Lower leg skin (tissue), 4 donors: ENCODE measurements at regions not wholly inside any gene's neighbourhood (a gene's known extent, or its start where the extent isn't known, plus 50 kb on each side); places are given as distances from the start of the nearest gene placed in this dataset.

Experiments used
- DNase-seq, 2 donors: peaks; one replicate each; pipeline ENCODE4 v3.0.0-alpha.2; 2019; ENCODE audit warnings: low spot score in 2 of 2
- H3K4me3 ChIP-seq: fragments of 200-600 bp; sonication (generic); 2 replicates; pipeline ENCODE4 v1.5.1; 2017; ENCODE audit warnings: mild to moderate bottlenecking, low read depth; ENCODE audit not compliant: poor library complexity, severe bottlenecking
- POLR2A ChIP-seq, 2 donors: fragments of 450-650 bp; IDR thresholded peaks; one replicate each; pipeline ENCODE4 v1.6.1; 2016 to 2017; ENCODE audit warnings: antibody characterized with exemption in 2 of 2, mild to moderate bottlenecking in 1 of 2, moderate library complexity in 1 of 2
- WGBS, 2 donors: methylation state at CpG; one replicate each; pipeline ENCODE4 v1.1.5; 2018; 5-methylcytosine and 5-hydroxymethylcytosine counted together
- intact Hi-C: fragments of 100-400 bp; cut with DNase I; formaldehyde crosslinking; loops from one replicate; pipeline ENCODE4 v1.15.0; 2023; ENCODE audit warnings: low total_unique reads
- TF ChIP-seq, protein P1 (sequence below), 3 donors: fragments of 450-650 bp; IDR thresholded peaks; one replicate each; pipeline ENCODE4 v1.5.1; 2016; ENCODE audit warnings: antibody characterized with exemption in 3 of 3, mild to moderate bottlenecking in 3 of 3, moderate library complexity in 2 of 3

DNA sequence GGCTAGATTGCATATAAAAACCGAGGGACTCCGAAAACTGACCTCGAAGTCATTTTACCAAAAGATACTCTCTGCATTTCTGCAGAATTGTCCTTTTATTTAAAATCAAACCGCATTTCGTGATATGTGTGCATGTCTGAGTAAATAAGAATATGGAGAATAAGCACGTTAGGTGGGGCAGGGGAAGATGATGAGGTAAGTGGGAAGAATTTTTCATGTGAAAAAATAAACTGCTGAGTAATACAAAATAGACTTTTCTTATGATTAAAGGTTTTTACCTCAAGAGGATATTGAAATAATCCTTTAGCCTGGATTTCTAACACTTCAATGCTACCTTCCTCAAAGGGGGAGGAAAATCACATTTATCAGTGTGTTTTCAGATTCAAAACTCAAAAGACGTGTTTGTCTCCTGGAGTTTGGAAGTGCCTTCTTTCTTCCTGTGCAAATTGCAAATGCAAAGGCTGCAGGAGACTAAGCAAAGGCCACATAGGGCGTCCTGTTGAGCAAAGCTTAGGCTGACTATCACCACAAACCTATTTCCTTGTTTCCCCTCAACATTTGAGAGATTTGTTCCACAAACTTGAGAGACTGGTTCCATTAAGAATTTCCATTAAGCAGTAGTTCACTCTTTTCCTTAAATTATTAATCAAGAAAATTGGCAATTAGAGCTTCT is 813.5 kb downstream of the MCTP2 start:
- H3K4me3 ChIP-seq, result no peak overlapping the region
- TF ChIP-seq, protein P1, sequence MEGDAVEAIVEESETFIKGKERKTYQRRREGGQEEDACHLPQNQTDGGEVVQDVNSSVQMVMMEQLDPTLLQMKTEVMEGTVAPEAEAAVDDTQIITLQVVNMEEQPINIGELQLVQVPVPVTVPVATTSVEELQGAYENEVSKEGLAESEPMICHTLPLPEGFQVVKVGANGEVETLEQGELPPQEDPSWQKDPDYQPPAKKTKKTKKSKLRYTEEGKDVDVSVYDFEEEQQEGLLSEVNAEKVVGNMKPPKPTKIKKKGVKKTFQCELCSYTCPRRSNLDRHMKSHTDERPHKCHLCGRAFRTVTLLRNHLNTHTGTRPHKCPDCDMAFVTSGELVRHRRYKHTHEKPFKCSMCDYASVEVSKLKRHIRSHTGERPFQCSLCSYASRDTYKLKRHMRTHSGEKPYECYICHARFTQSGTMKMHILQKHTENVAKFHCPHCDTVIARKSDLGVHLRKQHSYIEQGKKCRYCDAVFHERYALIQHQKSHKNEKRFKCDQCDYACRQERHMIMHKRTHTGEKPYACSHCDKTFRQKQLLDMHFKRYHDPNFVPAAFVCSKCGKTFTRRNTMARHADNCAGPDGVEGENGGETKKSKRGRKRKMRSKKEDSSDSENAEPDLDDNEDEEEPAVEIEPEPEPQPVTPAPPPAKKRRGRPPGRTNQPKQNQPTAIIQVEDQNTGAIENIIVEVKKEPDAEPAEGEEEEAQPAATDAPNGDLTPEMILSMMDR (IDR thresholded peaks at IDR 0.05), result no peak
- no peak for TF ChIP-seq POLR2A (IDR thresholded peaks at IDR 0.05)
- WGBS, 2 donors, result 81 to 86% methylated on average over 8 of the region's 8 CpGs
- no peak for DNase-seq
- intact Hi-C loops, result no loop called here

DNA sequence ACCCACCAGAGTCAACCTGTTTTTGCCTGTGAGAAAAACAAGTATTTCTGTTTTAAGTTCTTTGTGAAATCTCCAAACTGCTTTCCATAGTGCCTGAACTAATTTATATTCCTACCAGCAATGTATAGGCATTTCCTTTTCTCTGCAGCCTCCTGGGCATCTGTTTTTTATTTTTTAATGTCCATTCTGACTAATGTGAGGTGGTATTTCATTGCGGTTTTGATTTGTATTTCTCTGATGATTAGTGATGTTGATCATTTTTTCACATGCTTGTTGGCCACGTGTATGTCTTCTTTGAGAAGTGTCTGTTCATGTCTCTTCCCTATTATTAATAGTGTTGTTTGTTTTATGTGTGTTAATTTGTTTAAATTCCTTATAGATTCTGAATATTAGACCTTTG is 820.5 kb downstream of the MCTP2 start:
- TF ChIP-seq POLR2A (IDR thresholded peaks at IDR 0.05), result no peak
- TF ChIP-seq, protein P1 (IDR thresholded peaks at IDR 0.05), result no peak
- WGBS, 2 donors, result 61 to 70% methylated on average over 2 of the region's 2 CpGs
- intact Hi-C loops, result no loop called here
- no peak overlapping the region for H3K4me3 ChIP-seq
- DNase-seq, result no peak

DNA sequence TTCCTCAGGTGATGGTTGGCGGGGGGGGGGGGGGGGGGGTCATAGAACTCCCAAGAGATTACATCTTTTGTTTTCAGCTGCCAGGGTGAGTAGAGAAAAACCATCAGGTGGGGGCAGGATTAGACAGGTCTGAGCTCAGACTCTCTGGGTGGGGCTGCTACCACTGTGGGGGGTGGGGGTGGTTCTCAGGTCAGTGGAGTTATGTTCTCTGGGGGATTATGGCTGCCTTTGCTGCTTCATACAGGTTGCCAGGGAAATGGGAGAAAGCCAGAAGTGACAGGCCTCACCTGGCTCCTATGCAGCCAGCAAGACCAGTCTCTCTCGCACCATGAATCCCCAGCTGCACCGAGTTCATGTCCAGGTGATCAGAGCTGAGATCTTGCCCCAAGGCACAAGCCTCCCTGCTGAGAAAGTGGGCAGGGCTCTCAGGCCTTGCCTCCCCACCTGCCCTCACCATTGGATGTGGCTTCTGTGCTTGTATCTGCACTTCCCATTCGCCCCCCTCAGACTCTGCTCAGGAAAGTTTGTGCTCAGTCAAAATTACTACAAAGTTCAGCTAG is 828.1 kb downstream of the MCTP2 start:
- H3K4me3 ChIP-seq, result no peak overlapping the region
- no peak for DNase-seq
- intact Hi-C loops, result no loop called here
- WGBS, 2 donors, result 72 to 86% methylated on average over 3 to 4 of the region's 4 CpGs
- TF ChIP-seq, protein P1 (IDR thresholded peaks at IDR 0.05), result no peak
- no peak for TF ChIP-seq POLR2A (IDR thresholded peaks at IDR 0.05)

DNA sequence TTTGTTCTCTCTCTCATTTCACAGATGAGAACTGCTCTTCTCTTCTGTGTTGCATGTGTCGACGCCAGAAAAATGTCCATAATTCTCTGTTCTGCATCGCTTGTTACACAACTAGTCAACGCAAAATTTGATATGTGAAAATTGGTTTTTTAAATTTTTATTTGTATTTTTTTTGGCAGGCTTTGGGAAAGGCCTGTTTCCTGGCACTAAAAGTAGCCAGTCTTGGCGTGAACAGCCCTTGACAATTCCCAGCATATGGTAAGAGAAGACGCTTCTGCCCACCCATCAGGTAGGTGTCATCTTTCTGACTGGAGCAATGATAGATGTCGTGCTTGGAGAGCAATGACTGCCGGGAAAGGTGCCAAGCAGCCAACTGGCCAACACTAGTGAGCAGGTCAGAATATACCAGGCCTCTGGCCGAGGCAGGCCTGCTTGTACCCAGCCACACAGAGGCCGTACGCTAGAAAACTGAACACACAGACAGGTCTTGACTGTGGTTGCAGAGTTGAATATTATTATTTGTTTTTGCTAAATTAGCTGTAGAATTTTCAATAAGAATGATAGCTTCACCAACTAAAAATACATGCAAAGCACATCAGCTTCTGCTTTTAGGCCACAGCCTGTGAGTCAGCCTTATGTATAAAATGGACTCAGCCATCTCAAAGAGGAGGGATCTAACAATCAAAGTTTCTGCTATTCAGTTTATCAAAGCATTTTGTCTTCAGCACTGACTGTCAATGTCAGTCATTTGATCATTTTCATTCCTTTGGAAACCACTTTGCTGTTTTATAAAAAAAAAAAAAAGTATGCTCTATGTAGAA is 837.5 kb downstream of the MCTP2 start:
- WGBS, 2 donors, result 72 to 77% methylated on average over 11 of the region's 11 CpGs
- no peak for TF ChIP-seq POLR2A (IDR thresholded peaks at IDR 0.05)
- TF ChIP-seq, protein P1 (IDR thresholded peaks at IDR 0.05), result no peak
- intact Hi-C loops, result no loop called here
- no peak overlapping the region for H3K4me3 ChIP-seq
- DNase-seq, result no peak

DNA sequence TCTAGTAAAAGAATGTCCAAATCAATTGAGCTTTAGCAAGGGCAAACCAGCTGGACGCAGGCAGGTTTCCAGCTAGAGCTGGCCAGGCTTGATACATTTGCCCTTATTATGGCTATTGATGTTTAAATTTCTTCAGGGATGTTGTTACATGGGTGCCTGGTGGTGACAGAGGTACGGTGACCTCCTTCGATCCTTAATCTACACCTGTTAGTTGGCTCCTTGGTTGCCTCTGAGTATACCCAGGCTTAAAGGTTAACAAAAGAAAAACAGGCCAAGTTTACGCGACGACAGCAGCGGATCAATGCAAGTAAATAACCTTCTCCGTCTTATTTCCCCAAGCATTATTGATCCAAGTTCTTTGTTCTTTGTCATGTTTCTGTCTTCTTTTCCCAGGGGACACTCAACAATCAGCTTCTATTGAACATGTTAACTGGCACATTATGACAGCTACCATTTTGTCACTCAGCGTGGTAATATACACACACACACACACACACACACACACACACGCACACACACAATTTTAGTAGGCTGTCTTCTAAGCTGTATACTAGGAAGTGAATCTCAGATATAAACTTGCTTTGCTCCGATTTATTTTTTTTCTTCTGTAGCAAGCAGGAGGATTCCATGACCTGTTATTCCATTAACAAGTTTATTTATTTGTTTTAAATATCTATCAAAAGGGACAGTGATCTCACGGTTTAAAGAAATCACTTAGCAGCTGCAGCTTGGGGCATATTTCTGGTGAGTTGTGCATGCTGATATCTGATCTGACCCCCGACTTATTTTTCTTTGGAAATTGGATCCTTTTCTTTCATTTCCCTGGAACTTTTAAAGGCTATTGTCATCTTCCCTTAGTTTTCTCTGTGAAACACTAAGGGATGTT is 844.7 kb downstream of the MCTP2 start:
- H3K4me3 ChIP-seq, result no peak overlapping the region
- TF ChIP-seq, protein P1 (IDR thresholded peaks at IDR 0.05), result no peak
- no peak for TF ChIP-seq POLR2A (IDR thresholded peaks at IDR 0.05)
- WGBS, 2 donors, result 82 to 92% methylated on average over 13 of the region's 13 CpGs
- intact Hi-C loops, result no loop called here
- DNase-seq, result no peak
